Mesendoderm (in vitro differentiated cells): ENCODE measurements at regions not wholly inside any gene's neighbourhood (a gene's known extent, or its start where the extent isn't known, plus 50 kb on each side); places are given as distances from the start of the nearest gene placed in this dataset.
A peak's percentile ranks its signal among the peaks of the same experiment; 100 is the strongest.

Experiments used
- DNase-seq: peaks from one replicate; pipeline ENCODE4 v3.0.0; 2013
- H2AK5ac ChIP-seq: 2 replicates; pipeline ENCODE4 v1.6.1; 2013; ENCODE audit warnings: low read length, inconsistent platforms
- H2BK120ac ChIP-seq: 2 replicates; pipeline ENCODE4 v1.6.1; 2013; ENCODE audit warnings: low read depth, mild to moderate bottlenecking, low read length, moderate library complexity, mixed read lengths
- H2BK15ac ChIP-seq: replicated peaks from 2 replicates; pipeline ENCODE4 v1.6.1; 2013; ENCODE audit warnings: low read depth, mild to moderate bottlenecking, moderate library complexity
- H2BK5ac ChIP-seq: 2 replicates; pipeline ENCODE4 v1.6.1; 2013; ENCODE audit warnings: low read length, inconsistent platforms
- H3K18ac ChIP-seq: 2 replicates; pipeline ENCODE4 v1.6.1; 2013; ENCODE audit warnings: mild to moderate bottlenecking, low read length, mixed read lengths
- H3K23ac ChIP-seq: one replicate; pipeline ENCODE4 v1.6.1; 2013; ENCODE audit warnings: low read length
- H3K27ac ChIP-seq: 2 replicates; pipeline ENCODE4 v1.5.1; 2013; ENCODE audit warnings: low read depth, mild to moderate bottlenecking, inconsistent platforms, low read length, moderate library complexity
- H3K27me3 ChIP-seq: 2 replicates; pipeline ENCODE4 v1.6.1; 2013; ENCODE audit warnings: low read length, control low read depth, mild to moderate bottlenecking, inconsistent platforms; ENCODE audit not compliant: insufficient read depth, poor library complexity
- H3K36me3 ChIP-seq: 2 replicates; pipeline ENCODE4 v1.6.1; 2013; ENCODE audit warnings: low read length, inconsistent platforms; ENCODE audit not compliant: control insufficient read depth, insufficient read depth
- H3K4ac ChIP-seq: one replicate; pipeline ENCODE4 v1.6.1; 2013; ENCODE audit warnings: low read depth, mild to moderate bottlenecking, low read length, moderate library complexity
- H3K4me1 ChIP-seq: 2 replicates; pipeline ENCODE4 v1.6.1; 2013; ENCODE audit warnings: low read depth, low read length, inconsistent platforms; ENCODE audit not compliant: control insufficient read depth
- H3K4me2 ChIP-seq: 2 replicates; pipeline ENCODE4 v1.6.1; 2013; ENCODE audit warnings: low read length
- H3K4me3 ChIP-seq: 2 replicates; pipeline ENCODE4 v1.5.1; 2013; ENCODE audit warnings: mild to moderate bottlenecking, low read length
- H3K56ac ChIP-seq: one replicate; pipeline ENCODE4 v1.6.1; 2013; ENCODE audit warnings: low read length
- H3K79me1 ChIP-seq: 2 replicates; pipeline ENCODE4 v1.6.1; 2013; ENCODE audit warnings: low read length, inconsistent platforms
- H3K79me2 ChIP-seq: 2 replicates; pipeline ENCODE4 v1.6.1; 2013; ENCODE audit warnings: mild to moderate bottlenecking, low read length; ENCODE audit not compliant: control insufficient read depth, insufficient read depth
- H3K9ac ChIP-seq: 2 replicates; pipeline ENCODE4 v1.6.1; 2013; ENCODE audit warnings: low read length, inconsistent platforms
- H4K5ac ChIP-seq: one replicate; pipeline ENCODE4 v1.6.1; 2013; ENCODE audit warnings: low read length
- H4K8ac ChIP-seq: one replicate; pipeline ENCODE4 v1.6.1; 2013; ENCODE audit warnings: low read depth, mild to moderate bottlenecking, control low read depth, low read length, moderate library complexity
- WGBS: extraction: QIAGEN DNeasy Blood & Tissue Kit; methylation state at CpG from one replicate; pipeline ENCODE4 v1.1.7; 2013; ENCODE audit warnings: low lambda C conversion rate, missing lambda C conversion rate; ENCODE audit not compliant: insufficient coverage; ENCODE audit errors: extremely low coverage; 5-methylcytosine and 5-hydroxymethylcytosine counted together

GRCh38 chr2:194352505-194352904, 1304.5 kb upstream of the SLC39A10 start:
- no peak overlapping the region for H3K56ac ChIP-seq
- no peak overlapping the region for H2BK15ac ChIP-seq
- H3K27ac ChIP-seq = no peak overlapping the region
- H3K79me1 ChIP-seq = no peaks in the 10 kb centered on the region
- no peaks in the 10 kb centered on the region for H3K79me2 ChIP-seq
- H3K4me3 ChIP-seq = no peak overlapping the region
- no peak overlapping the region for H2BK5ac ChIP-seq
- H3K4me1 ChIP-seq = no peaks in the 10 kb centered on the region
- H3K27me3 ChIP-seq = no peaks in the 10 kb centered on the region
- no peak overlapping the region for H4K5ac ChIP-seq
- H3K4me2 ChIP-seq = no peak overlapping the region
- no peak overlapping the region for H3K23ac ChIP-seq
- H3K36me3 ChIP-seq = no peaks in the 10 kb centered on the region
- no peak overlapping the region for H3K9ac ChIP-seq
- H2BK120ac ChIP-seq = no peak overlapping the region
- WGBS = no CpG with 5 or more reads among the region's 1 CpG
- DNase-seq = no peak
- H2AK5ac ChIP-seq = no peak overlapping the region
- no peak overlapping the region for H4K8ac ChIP-seq
- H3K18ac ChIP-seq = no peak overlapping the region
- no peak overlapping the region for H3K4ac ChIP-seq

DNA sequence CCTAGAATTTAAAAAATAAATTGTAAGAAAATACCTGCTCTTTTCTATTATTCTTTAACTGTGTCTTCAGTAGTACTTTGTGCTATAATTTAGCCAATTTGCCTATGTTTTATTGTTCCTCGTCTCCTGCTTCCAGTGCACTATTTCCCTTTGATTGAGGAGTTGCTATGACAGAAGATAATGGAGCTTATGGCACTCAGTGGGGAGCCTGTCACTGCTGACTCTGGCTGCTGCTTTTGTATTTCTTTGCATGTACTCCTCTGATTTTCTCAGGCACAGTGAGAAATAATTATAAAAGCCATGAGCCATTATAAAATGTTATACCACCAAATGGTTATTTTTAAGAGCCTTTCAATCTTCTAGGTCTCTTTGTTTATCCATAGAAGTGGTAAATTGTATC, 1310.8 kb upstream of the SLC39A10 start:
- no peak overlapping the region for H2BK5ac ChIP-seq
- H3K27ac ChIP-seq = no peak overlapping the region
- no peaks in the 10 kb centered on the region for H3K79me2 ChIP-seq
- no peak overlapping the region for H3K4me3 ChIP-seq
- no peak overlapping the region for H2BK15ac ChIP-seq
- no peak overlapping the region for H3K9ac ChIP-seq
- no peaks in the 10 kb centered on the region for H3K27me3 ChIP-seq
- H3K56ac ChIP-seq = no peak overlapping the region
- no peak overlapping the region for H3K4ac ChIP-seq
- peak; percentile 43 for DNase-seq
- H3K4me1 ChIP-seq = no peaks in the 10 kb centered on the region
- no peak overlapping the region for H3K18ac ChIP-seq
- no peak overlapping the region for H4K8ac ChIP-seq
- no peak overlapping the region for H4K5ac ChIP-seq
- no peak overlapping the region for H2BK120ac ChIP-seq
- no peak overlapping the region for H3K4me2 ChIP-seq
- H2AK5ac ChIP-seq = no peak overlapping the region
- H3K79me1 ChIP-seq = no peaks in the 10 kb centered on the region
- no CpG with 5 or more reads among the region's 1 CpG for WGBS
- H3K23ac ChIP-seq = no peak overlapping the region
- no peaks in the 10 kb centered on the region for H3K36me3 ChIP-seq

DNA sequence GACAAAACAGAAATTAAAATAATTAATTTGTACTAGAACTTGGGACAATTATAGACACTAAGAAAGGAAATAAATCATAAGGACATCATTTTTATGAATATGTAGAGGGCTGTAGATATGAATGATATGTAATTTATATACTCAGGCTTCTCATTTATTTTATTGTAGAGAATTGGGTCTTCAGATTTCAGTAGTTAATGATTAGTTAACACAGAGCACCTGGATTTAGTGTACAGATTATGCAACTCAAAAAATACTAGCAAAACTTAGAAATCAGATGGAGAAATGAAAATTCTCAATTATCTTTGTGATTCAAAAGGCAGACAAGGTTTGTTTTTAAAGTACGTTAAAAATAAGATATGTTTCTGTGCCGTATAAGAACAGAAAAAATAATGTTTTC, 1311.7 kb upstream of the SLC39A10 start:
- no peak overlapping the region for H3K4me3 ChIP-seq

GRCh38 chr2:194343167-194343566, 1313.9 kb upstream of the SLC39A10 start:
- H3K4me3 ChIP-seq = no peak overlapping the region
- H3K79me1 ChIP-seq = no peaks in the 10 kb centered on the region
- no peaks in the 10 kb centered on the region for H3K79me2 ChIP-seq
- H2BK15ac ChIP-seq = no peak overlapping the region
- no peak for DNase-seq
- no peak overlapping the region for H2BK5ac ChIP-seq
- H3K23ac ChIP-seq = no peak overlapping the region
- no peaks in the 10 kb centered on the region for H3K4me1 ChIP-seq
- H3K27me3 ChIP-seq = no peaks in the 10 kb centered on the region
- WGBS = no CpG with 5 or more reads among the region's 3 CpGs
- no peak overlapping the region for H3K27ac ChIP-seq
- no peaks in the 10 kb centered on the region for H3K36me3 ChIP-seq
- no peak overlapping the region for H3K4me2 ChIP-seq
- no peak overlapping the region for H4K5ac ChIP-seq
- H3K56ac ChIP-seq = no peak overlapping the region
- no peak overlapping the region for H3K4ac ChIP-seq
- H2BK120ac ChIP-seq = no peak overlapping the region
- no peak overlapping the region for H4K8ac ChIP-seq
- H2AK5ac ChIP-seq = no peak overlapping the region
- H3K18ac ChIP-seq = no peak overlapping the region
- no peak overlapping the region for H3K9ac ChIP-seq

More for the DNA sequence above, 1311.7 kb upstream of the SLC39A10 start:
- Histone ChIP-seq H3K4me1 (no peaks in the 10 kb centered on the region), H3K27ac (no peak overlapping the region), H3K56ac (no peak overlapping the region), H3K79me1 (no peaks in the 10 kb centered on the region), H3K79me2 (no peaks in the 10 kb centered on the region), H3K23ac (no peak overlapping the region), H3K27me3 (no peaks in the 10 kb centered on the region), H3K9ac (no peak overlapping the region), H3K36me3 (no peaks in the 10 kb centered on the region), H2BK120ac (no peak overlapping the region), H4K5ac (no peak overlapping the region), H4K8ac (no peak overlapping the region), H2BK5ac (no peak overlapping the region), H3K4me2 (no peak overlapping the region), H3K18ac (no peak overlapping the region), H3K4ac (no peak overlapping the region), H2AK5ac (no peak overlapping the region), H2BK15ac (no peak overlapping the region)
- no peak for DNase-seq
- 100% methylated on average over 2 of the region's 2 CpGs for WGBS

- no CpG with 5 or more reads among the region's 9 CpGs for WGBS
- Histone ChIP-seq H3K4me2 (no peak overlapping the region), H2BK15ac (no peak overlapping the region), H2BK5ac (no peak overlapping the region), H3K27me3 (no peaks in the 10 kb centered on the region), H2BK120ac (no peak overlapping the region), H3K4ac (no peak overlapping the region), H3K79me2 (no peaks in the 10 kb centered on the region), H3K23ac (no peak overlapping the region), H2AK5ac (no peak overlapping the region), H3K4me1 (no peaks in the 10 kb centered on the region), H3K36me3 (no peaks in the 10 kb centered on the region), H3K4me3 (no peak overlapping the region), H3K9ac (no peak overlapping the region), H3K79me1 (no peaks in the 10 kb centered on the region), H4K8ac (no peak overlapping the region), H4K5ac (no peak overlapping the region), H3K56ac (no peak overlapping the region), H3K18ac (no peak overlapping the region), H3K27ac (no peak overlapping the region)
- no peak for DNase-seq
Observed at GRCh38 chr2:194332799-194333490, 1324.1 kb upstream of the SLC39A10 start.

GRCh38 chr2:194328456-194328855, 1328.6 kb upstream of the SLC39A10 start:
- Histone ChIP-seq H2AK5ac (no peak overlapping the region), H3K56ac (no peak overlapping the region), H3K79me2 (no peaks in the 10 kb centered on the region), H3K4me3 (no peak overlapping the region), H3K36me3 (no peaks in the 10 kb centered on the region), H3K4me2 (no peak overlapping the region), H4K8ac (no peak overlapping the region), H2BK5ac (no peak overlapping the region), H2BK15ac (no peak overlapping the region), H3K4me1 (no peaks in the 10 kb centered on the region), H2BK120ac (no peak overlapping the region), H3K27ac (no peak overlapping the region), H3K79me1 (no peaks in the 10 kb centered on the region), H3K4ac (no peak overlapping the region), H3K18ac (no peak overlapping the region), H3K23ac (no peak overlapping the region), H3K27me3 (no peaks in the 10 kb centered on the region), H4K5ac (no peak overlapping the region), H3K9ac (no peak overlapping the region)
- WGBS = no CpG with 5 or more reads among the region's 7 CpGs
- no peak for DNase-seq
